SU-DHL-6 (cell line): ENCODE measurements at regions not wholly inside any gene's neighbourhood (a gene's known extent, or its start where the extent isn't known, plus 50 kb on each side); places are given as distances from the start of the nearest gene placed in this dataset.

Source experiments
- H2AFZ ChIP-seq: fragments of 200-600 bp; sonication (generic); 2 replicates; pipeline ENCODE4 v1.6.1; 2014; ENCODE audit warnings: low read depth, mild to moderate bottlenecking, moderate library complexity, mixed read lengths, antibody characterized with exemption, low read length; ENCODE audit not compliant: severe bottlenecking
- H3F3A ChIP-seq: fragments of 200-600 bp; shearing (Covaris generic); 2 replicates; pipeline ENCODE4 v1.6.0; 2016; ENCODE audit warnings: antibody characterized with exemption, mild to moderate bottlenecking; ENCODE audit not compliant: insufficient read depth
- H3K27ac ChIP-seq: fragments of 200-600 bp; sonication (generic); 2 replicates; pipeline ENCODE4 v1.5.1; 2016; ENCODE audit warnings: low read depth, mild to moderate bottlenecking, low read length, moderate library complexity, mixed read lengths
- H3K27me3 ChIP-seq: fragments of 200-600 bp; sonication (generic), shearing (Covaris generic); 2 replicates; pipeline ENCODE4 v1.6.0; 2014; ENCODE audit warnings: mild to moderate bottlenecking, low read length
- H3K36me3 ChIP-seq: fragments of 200-600 bp; sonication (generic); 2 replicates; pipeline ENCODE4 v1.6.1; 2014; ENCODE audit warnings: mild to moderate bottlenecking, low read length, mixed read lengths
- H3K4me2 ChIP-seq: fragments of 300-600, 200-600 bp; shearing (Covaris generic), sonication (generic); 2 replicates; pipeline ENCODE4 v1.6.0; 2014; ENCODE audit warnings: low read length, low read depth, mild to moderate bottlenecking; ENCODE audit not compliant: poor library complexity, severe bottlenecking
- H3K4me3 ChIP-seq: fragments of 200-600 bp; sonication (generic); 2 replicates; pipeline ENCODE4 v1.5.1; 2014; ENCODE audit warnings: antibody characterized with exemption, low read length, mild to moderate bottlenecking, mixed read lengths; ENCODE audit not compliant: insufficient read depth, poor library complexity, severe bottlenecking
- H3K79me2 ChIP-seq: fragments of 200-600 bp; sonication (generic); 2 replicates; pipeline ENCODE4 v1.6.1; 2014; ENCODE audit warnings: mild to moderate bottlenecking, low read length, moderate library complexity; ENCODE audit not compliant: insufficient read depth
- H3K9ac ChIP-seq: fragments of 200-600 bp; sonication (generic); 2 replicates; pipeline ENCODE4 v1.7.0; 2014; ENCODE audit warnings: mild to moderate bottlenecking, low read length
- H3K9me2 ChIP-seq: fragments of 200-600 bp; sonication (generic); replicated peaks from 2 replicates; pipeline ENCODE4 v1.6.1; 2014; ENCODE audit warnings: low read length; ENCODE audit not compliant: insufficient read depth
- H3K9me3 ChIP-seq: fragments of 200-600 bp; sonication (generic); 2 replicates; pipeline ENCODE4 v1.6.1; 2014; ENCODE audit warnings: low read length, mixed read lengths; ENCODE audit not compliant: insufficient read depth
- H4K20me1 ChIP-seq: fragments of 200-600 bp; sonication (generic); 2 replicates; pipeline ENCODE4 v1.6.1; 2014; ENCODE audit warnings: low read depth, mild to moderate bottlenecking, antibody characterized with exemption, low read length, moderate library complexity, mixed read lengths
- EZH2phosphoT487 ChIP-seq: fragments of 200-600 bp; sonication (generic), shearing (Covaris generic); conservative IDR thresholded peaks from 2 replicates; pipeline ENCODE4 v1.6.1; 2018; ENCODE audit warnings: mild to moderate bottlenecking, antibody characterized with exemption, low read length, moderate library complexity, mixed read lengths
- TF ChIP-seq, protein P1 (sequence below): fragments of 200-600 bp; sonication (generic); IDR thresholded peaks from one replicate; pipeline ENCODE4 v1.5.1; 2017; ENCODE audit warnings: antibody characterized with exemption, mild to moderate bottlenecking, low read length, moderate library complexity; ENCODE audit not compliant: insufficient read depth, poor library complexity, severe bottlenecking

DNA sequence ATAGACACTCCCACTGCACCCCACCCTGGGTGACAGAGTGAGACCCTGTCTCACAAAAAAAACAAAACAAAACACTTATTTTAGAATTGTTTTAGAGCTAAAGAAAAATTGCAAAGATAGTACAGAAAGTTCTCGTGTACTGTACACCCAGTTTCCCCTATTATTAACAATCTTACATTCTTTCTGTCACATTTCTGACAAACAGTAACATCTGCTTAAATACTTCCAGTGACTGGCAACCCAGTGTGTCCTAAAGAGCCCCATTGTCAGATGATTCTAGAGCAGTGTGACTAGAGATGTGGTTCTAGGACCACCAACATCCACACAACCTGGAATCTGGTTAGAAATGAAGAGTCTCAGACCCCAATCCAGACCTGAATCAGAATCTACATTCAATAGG, 90.5 kb downstream of the LEPR start:
- no peak overlapping the region for H3K4me3 ChIP-seq
- H4K20me1 ChIP-seq, result no peaks in the 10 kb centered on the region
- H3K27me3 ChIP-seq, result no peaks in the 10 kb centered on the region
- no peak overlapping the region for H3K4me2 ChIP-seq
- no peaks in the 10 kb centered on the region for H3K9me3 ChIP-seq
- TF ChIP-seq EZH2phosphoT487, result no peak
- no peaks in the 10 kb centered on the region for H3K9me2 ChIP-seq
- no peaks in the 10 kb centered on the region for H3F3A ChIP-seq
- no peak overlapping the region for H2AFZ ChIP-seq
- H3K9ac ChIP-seq, result no peak overlapping the region
- H3K27ac ChIP-seq, result no peak overlapping the region
- no peaks in the 10 kb centered on the region for H3K79me2 ChIP-seq
- H3K36me3 ChIP-seq, result no peaks in the 10 kb centered on the region

DNA sequence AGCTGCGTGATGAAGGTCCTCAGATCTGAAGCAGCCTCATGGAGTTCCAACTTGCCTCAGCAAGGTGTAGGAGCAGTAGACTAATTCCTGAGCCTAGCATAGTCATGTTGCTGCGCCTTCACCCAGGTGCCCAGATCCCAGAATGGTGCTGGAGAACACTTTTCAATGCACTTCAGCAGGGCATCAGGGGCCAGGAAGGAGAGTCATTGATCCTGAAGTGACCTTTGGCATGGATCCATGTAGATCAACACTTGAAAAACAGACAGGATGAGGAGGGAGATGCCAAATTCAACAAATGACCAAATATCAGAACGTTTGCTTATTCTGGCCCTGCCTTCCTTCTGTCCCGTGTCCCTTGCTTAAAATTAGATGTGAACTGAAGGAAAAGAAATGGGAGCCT, 91.9 kb downstream of the LEPR start:
- Histone ChIP-seq H4K20me1 (no peaks in the 10 kb centered on the region), H3K4me3 (no peak overlapping the region), H3K27ac (no peak overlapping the region), H3K36me3 (no peaks in the 10 kb centered on the region), H2AFZ (no peak overlapping the region), H3K9me2 (no peaks in the 10 kb centered on the region), H3F3A (no peaks in the 10 kb centered on the region), H3K79me2 (no peaks in the 10 kb centered on the region), H3K27me3 (no peaks in the 10 kb centered on the region), H3K9me3 (no peaks in the 10 kb centered on the region), H3K9ac (no peak overlapping the region), H3K4me2 (no peak overlapping the region)
- TF ChIP-seq, protein P1, sequence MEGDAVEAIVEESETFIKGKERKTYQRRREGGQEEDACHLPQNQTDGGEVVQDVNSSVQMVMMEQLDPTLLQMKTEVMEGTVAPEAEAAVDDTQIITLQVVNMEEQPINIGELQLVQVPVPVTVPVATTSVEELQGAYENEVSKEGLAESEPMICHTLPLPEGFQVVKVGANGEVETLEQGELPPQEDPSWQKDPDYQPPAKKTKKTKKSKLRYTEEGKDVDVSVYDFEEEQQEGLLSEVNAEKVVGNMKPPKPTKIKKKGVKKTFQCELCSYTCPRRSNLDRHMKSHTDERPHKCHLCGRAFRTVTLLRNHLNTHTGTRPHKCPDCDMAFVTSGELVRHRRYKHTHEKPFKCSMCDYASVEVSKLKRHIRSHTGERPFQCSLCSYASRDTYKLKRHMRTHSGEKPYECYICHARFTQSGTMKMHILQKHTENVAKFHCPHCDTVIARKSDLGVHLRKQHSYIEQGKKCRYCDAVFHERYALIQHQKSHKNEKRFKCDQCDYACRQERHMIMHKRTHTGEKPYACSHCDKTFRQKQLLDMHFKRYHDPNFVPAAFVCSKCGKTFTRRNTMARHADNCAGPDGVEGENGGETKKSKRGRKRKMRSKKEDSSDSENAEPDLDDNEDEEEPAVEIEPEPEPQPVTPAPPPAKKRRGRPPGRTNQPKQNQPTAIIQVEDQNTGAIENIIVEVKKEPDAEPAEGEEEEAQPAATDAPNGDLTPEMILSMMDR, result no peak
- TF ChIP-seq EZH2phosphoT487, result no peak

DNA sequence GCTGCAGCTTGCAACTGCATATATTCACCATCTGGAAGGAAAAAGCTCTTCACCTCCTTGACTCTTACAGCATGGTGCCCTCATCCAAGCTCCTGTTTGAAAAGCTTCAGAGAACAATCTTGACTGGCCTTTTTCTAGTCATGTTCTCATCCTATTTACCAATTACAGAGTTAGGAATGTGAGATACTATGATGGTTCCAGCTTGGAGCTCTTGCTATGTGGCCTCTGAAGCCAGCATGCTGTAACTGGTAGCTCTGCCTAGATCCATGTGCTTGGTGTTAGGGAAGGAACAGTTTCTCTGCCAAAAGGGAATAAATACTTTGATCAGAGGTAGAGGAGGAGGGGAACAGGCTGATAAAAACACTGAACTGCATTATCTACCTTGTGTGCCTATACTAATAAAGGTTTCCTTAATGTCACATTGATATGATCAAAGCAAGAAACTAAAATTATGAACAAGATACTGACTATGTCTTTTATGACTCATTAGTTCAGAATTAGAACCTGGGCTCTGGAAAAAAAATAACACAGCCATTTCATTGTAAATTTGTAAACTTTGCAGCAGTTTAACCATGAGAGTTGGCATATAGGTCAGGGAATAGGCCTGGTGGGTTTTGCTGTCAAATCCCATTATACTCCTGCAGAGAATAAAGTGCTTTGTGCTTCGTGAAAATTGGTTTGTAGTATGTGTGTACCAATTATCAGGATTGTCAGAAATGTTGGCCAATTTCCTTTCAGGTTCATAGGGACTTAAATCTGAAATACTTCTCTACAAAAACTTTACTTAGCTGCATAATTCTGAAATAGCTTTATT, 92.7 kb downstream of the LEPR start:
- Histone ChIP-seq H4K20me1 (no peaks in the 10 kb centered on the region), H2AFZ (no peak overlapping the region), H3K9ac (no peak overlapping the region), H3F3A (no peaks in the 10 kb centered on the region), H3K9me2 (no peaks in the 10 kb centered on the region), H3K4me3 (no peak overlapping the region), H3K27me3 (no peaks in the 10 kb centered on the region), H3K36me3 (no peaks in the 10 kb centered on the region), H3K9me3 (no peaks in the 10 kb centered on the region), H3K4me2 (no peak overlapping the region), H3K27ac (no peak overlapping the region), H3K79me2 (no peaks in the 10 kb centered on the region)
- no peak for TF ChIP-seq EZH2phosphoT487
- TF ChIP-seq, protein P1, result no peak

DNA sequence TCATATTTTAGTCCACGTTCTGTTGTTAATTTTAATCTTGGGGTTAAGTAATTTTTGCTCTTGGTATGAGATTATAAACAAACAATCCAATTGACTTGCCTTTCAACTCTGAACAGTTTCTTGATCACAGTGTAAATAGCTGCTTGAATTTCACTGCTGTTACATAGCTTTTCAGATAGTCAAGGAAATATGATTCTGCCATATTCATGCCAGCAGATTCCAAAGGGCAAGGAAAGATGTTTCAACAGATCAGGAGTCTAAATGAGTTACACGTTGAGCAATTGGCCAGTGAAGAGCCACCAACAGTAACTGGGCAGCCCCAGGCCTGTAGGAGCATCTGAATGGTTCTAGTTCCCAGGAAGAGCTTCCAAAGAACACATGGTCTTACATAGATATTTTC, 93.6 kb downstream of the LEPR start:
- Histone ChIP-seq H3K79me2 (no peaks in the 10 kb centered on the region), H3K9me2 (no peaks in the 10 kb centered on the region), H3K4me2 (no peak overlapping the region), H3K27me3 (no peaks in the 10 kb centered on the region), H3K4me3 (no peak overlapping the region), H3F3A (no peaks in the 10 kb centered on the region), H2AFZ (no peak overlapping the region), H3K9me3 (no peaks in the 10 kb centered on the region), H3K9ac (no peak overlapping the region), H3K27ac (no peak overlapping the region), H4K20me1 (no peaks in the 10 kb centered on the region), H3K36me3 (no peaks in the 10 kb centered on the region)
- no peak for TF ChIP-seq EZH2phosphoT487
- TF ChIP-seq, protein P1, result no peak
